HEK293 (cell line): ENCODE measurements at regions not wholly inside any gene's neighbourhood (a gene's known extent, or its start where the extent isn't known, plus 50 kb on each side); places are given as distances from the start of the nearest gene placed in this dataset.
A peak's percentile ranks its signal among the peaks of the same experiment; 100 is the strongest.

Source experiments
- CTCF ChIA-PET: fragments of 350-600 bp; formaldehyde crosslinking; extraction: SDS; loops from one replicate; lab custom pipeline; 2021; ENCODE audit warnings: antibody characterized with exemption; lab: Yijun Ruan, JAX
- POLR2A ChIA-PET: fragments of 300-600 bp; formaldehyde crosslinking; extraction: SDS; loops from one replicate; lab custom pipeline; 2020; ENCODE audit warnings: antibody characterized with exemption, inconsistent platforms; lab: Yijun Ruan, JAX
- H3K27ac ChIP-seq: fragments of 200-500 bp; sonication (Bioruptor generic); 2 replicates; pipeline ENCODE4 v1.5.1; 2014; ENCODE audit warnings: low read depth, low read length, control low read depth, inconsistent platforms; ENCODE audit errors: extremely low read depth
- H3K36me3 ChIP-seq, 2 experiments: fragments of 200-500 bp in 1 of 2; sonication (Bioruptor generic) in 1 of 2; 1 replicate in 1 of 2; 2 replicates in 1 of 2; pipeline ENCODE4 v1.5.1; 2014 to 2017; ENCODE audit warnings: inconsistent platforms in 2 of 2, low read length in 2 of 2; ENCODE audit not compliant: control insufficient read depth in 2 of 2, insufficient read depth in 1 of 2
- H3K4me1 ChIP-seq: fragments of 200-500 bp; sonication (Bioruptor generic); 2 replicates; pipeline ENCODE4 v1.5.1; 2014; ENCODE audit warnings: mild to moderate bottlenecking, low read length, inconsistent platforms; ENCODE audit not compliant: control insufficient read depth, insufficient read depth
- H3K4me3 ChIP-seq: 2 replicates; pipeline ENCODE4 v1.5.1; 2011; ENCODE audit warnings: low read depth, mild to moderate bottlenecking, control low read depth, low read length, moderate library complexity
- H3K9me3 ChIP-seq: fragments of 200-500 bp; sonication (Bioruptor generic); 2 replicates; pipeline ENCODE4 v1.5.1; 2014; ENCODE audit warnings: low read depth, low read length, inconsistent platforms; ENCODE audit not compliant: control insufficient read depth, insufficient read depth
- GLIS1 ChIP-seq: fragments of 450-650 bp; formaldehyde crosslinking; IDR thresholded peaks from 2 replicates; pipeline ENCODE4 v1.5.1; 2016; ENCODE audit warnings: missing biosample characterization, missing genetic modification characterization
- GLIS2 ChIP-seq: fragments of 450-650 bp; formaldehyde crosslinking; IDR thresholded peaks from 2 replicates; pipeline ENCODE4 v1.5.1; 2016; ENCODE audit warnings: missing biosample characterization, missing genetic modification characterization
- SP7 ChIP-seq: fragments of 450-650 bp; formaldehyde crosslinking; IDR thresholded peaks from 2 replicates; pipeline ENCODE4 v1.5.1; 2016; ENCODE audit warnings: missing biosample characterization, missing genetic modification characterization
- ZBTB20 ChIP-seq: fragments of 450-650 bp; formaldehyde crosslinking; IDR thresholded peaks from 2 replicates; pipeline ENCODE4 v1.5.1; 2016; ENCODE audit warnings: missing biosample characterization, missing genetic modification characterization
- ZFHX2 ChIP-seq: fragments of 450-650 bp; formaldehyde crosslinking; conservative IDR thresholded peaks from 2 replicates; pipeline ENCODE4 v1.5.1; 2016; ENCODE audit warnings: missing biosample characterization, missing genetic modification characterization
- ZIC2 ChIP-seq: fragments of 450-650 bp; formaldehyde crosslinking; IDR thresholded peaks from 2 replicates; pipeline ENCODE4 v1.5.1; 2016; ENCODE audit warnings: missing biosample characterization, missing genetic modification characterization
- ZNF248 ChIP-seq: fragments of 450-650 bp; formaldehyde crosslinking; IDR thresholded peaks from 2 replicates; pipeline ENCODE4 v1.5.1; 2017; ENCODE audit warnings: missing biosample characterization, missing genetic modification characterization
- ZNF366 ChIP-seq: fragments of 450-650 bp; formaldehyde crosslinking; conservative IDR thresholded peaks from 2 replicates; pipeline ENCODE4 v1.5.1; 2016; ENCODE audit warnings: missing biosample characterization, missing genetic modification characterization
- ZNF571 ChIP-seq: fragments of 450-650 bp; formaldehyde crosslinking; IDR thresholded peaks from 2 replicates; pipeline ENCODE4 v1.5.0; 2017; ENCODE audit warnings: missing biosample characterization, missing genetic modification characterization
- TF ChIP-seq, protein P1 (sequence below): fragments of 450-650 bp; formaldehyde crosslinking; IDR thresholded peaks from 2 replicates; pipeline ENCODE4 v1.5.1; 2016; ENCODE audit warnings: missing biosample characterization, missing genetic modification characterization
- TF ChIP-seq, protein P2 (sequence below): fragments of 450-650 bp; formaldehyde crosslinking; IDR thresholded peaks from 2 replicates; pipeline ENCODE4 v1.5.1; 2016; ENCODE audit warnings: missing biosample characterization, missing genetic modification characterization
- TF ChIP-seq, protein P3 (sequence below): fragments of 450-650 bp; formaldehyde crosslinking; IDR thresholded peaks from 2 replicates; pipeline ENCODE4 v1.5.1; 2016; ENCODE audit warnings: missing biosample characterization, missing genetic modification characterization
- TF ChIP-seq, protein P4 (sequence below): fragments of 450-650 bp; formaldehyde crosslinking; IDR thresholded peaks from 2 replicates; pipeline ENCODE4 v1.5.1; 2016; ENCODE audit warnings: missing biosample characterization, missing genetic modification characterization

DNA sequence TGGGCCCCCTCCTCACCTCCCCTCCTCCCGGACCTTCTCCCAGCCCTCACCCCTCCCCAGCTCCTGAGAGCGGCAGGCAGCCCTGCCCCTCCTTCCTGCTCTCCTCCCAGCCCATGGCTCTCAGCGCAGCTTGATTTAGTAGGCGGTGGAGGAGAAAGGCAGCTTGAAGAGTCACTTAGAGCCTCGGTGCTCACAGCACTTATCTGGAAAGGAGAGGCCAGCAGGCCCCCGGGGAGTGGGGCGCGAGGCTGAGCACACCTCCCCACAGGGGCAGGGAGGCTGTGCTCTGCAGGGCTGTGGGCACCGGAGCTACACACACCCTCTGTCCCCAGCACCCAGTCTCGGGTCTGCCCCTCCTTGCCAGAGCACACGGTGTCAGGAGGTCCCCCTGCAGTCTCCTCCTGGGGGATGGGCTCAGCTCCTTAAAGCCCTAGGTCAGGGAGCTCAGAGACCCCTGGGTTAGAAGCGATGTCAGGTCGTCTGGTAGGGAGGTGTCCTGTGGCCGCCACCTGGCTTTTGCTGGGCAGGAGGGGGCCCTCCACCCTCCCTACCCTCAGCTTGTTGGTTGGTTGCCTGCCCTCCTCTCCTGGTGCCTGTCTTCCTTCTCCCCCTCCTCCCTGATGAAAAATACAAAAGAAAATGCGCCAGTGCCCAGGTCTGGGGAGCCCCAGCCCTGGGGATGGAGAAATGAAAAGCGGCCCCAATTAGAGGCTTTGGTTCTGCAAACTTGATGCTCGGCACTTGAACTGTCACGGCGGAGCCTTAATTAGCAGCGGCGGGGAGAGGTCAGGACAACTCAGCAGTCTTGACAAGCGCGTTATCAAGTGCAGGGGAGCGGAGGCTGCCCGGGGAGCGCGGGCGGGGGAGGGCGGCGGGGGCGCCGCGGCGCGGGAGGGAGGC, 151.1 kb upstream of the GSE1 start (continued):
- TF ChIP-seq, protein P1, sequence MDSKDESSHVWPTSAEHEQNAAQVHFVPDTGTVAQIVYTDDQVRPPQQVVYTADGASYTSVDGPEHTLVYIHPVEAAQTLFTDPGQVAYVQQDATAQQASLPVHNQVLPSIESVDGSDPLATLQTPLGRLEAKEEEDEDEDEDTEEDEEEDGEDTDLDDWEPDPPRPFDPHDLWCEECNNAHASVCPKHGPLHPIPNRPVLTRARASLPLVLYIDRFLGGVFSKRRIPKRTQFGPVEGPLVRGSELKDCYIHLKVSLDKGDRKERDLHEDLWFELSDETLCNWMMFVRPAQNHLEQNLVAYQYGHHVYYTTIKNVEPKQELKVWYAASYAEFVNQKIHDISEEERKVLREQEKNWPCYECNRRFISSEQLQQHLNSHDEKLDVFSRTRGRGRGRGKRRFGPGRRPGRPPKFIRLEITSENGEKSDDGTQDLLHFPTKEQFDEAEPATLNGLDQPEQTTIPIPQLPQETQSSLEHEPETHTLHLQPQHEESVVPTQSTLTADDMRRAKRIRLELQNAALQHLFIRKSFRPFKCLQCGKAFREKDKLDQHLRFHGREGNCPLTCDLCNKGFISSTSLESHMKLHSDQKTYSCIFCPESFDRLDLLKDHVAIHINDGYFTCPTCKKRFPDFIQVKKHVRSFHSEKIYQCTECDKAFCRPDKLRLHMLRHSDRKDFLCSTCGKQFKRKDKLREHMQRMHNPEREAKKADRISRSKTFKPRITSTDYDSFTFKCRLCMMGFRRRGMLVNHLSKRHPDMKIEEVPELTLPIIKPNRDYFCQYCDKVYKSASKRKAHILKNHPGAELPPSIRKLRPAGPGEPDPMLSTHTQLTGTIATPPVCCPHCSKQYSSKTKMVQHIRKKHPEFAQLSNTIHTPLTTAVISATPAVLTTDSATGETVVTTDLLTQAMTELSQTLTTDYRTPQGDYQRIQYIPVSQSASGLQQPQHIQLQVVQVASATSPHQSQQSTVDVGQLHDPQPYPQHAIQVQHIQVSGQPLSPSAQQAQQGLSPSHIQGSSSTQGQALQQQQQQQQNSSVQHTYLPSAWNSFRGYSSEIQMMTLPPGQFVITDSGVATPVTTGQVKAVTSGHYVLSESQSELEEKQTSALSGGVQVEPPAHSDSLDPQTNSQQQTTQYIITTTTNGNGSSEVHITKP (tag by site-specific recombination), result peak; percentile 56
- TF ChIP-seq ZNF366 (tag by site-specific recombination), result peak; percentile 30; the same call in 1 of the 2 replicates
- TF ChIP-seq GLIS1 (tag by site-specific recombination), result peak; percentile 50
- TF ChIP-seq ZBTB20 (tag by site-specific recombination), result peak; percentile 64; the same call in 1 of the 2 replicates
- TF ChIP-seq, protein P2, sequence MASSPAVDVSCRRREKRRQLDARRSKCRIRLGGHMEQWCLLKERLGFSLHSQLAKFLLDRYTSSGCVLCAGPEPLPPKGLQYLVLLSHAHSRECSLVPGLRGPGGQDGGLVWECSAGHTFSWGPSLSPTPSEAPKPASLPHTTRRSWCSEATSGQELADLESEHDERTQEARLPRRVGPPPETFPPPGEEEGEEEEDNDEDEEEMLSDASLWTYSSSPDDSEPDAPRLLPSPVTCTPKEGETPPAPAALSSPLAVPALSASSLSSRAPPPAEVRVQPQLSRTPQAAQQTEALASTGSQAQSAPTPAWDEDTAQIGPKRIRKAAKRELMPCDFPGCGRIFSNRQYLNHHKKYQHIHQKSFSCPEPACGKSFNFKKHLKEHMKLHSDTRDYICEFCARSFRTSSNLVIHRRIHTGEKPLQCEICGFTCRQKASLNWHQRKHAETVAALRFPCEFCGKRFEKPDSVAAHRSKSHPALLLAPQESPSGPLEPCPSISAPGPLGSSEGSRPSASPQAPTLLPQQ (tag by site-specific recombination), result peak; percentile 10; the same call in 1 of the 2 replicates
- TF ChIP-seq ZNF571 (tag by site-specific recombination), result no peak

DNA sequence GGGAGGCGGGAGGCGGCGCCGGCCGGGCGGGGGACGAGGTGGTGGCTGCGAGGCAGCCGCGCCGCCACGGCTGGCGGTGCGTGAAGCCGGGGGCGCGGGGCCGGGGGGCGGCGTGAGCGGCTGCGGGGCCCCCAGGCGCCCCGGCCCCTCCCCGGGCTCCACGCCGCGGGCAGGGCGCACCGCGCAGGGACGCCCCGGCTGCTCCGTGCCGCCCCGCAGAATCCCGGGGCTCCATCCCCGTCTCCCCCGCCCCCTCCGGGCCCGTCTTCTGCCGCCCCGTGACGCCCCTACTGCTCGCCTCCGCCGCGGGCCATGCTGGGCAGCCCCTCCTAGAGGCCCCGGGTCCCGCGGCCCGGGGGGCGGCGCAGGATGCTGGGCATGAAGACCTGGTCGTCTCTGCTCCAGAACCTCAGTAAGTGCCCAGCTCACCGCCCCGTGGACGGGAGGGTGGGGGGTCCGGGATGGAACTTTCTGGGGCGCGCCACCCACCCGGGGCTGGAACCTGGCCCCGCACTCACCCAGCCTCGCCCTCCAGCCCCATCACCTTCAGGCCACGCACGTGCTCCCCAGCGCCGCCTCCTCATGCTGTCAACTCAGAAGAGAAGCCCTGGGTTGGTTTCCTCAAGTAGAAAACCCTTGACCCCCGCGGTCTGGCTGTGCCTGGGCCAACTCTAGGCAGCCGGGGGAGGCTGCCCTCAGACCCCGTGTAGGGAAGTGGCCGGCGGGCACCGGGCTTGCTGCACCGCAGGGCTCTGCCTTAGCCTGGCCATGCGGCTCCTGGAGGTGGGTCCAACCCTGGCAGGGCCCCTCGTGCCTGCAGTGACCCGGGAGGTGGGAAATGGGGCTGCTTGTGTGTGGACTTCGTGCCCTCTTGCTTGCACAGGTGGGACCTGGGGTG, 150.2 kb upstream of the GSE1 start:
- TF ChIP-seq ZNF248 (tag by site-specific recombination) (no peak), GLIS2 (tag by site-specific recombination) (peak; percentile 24; the same call in 1 of the 2 replicates), ZIC2 (tag by site-specific recombination) (peak; percentile 41), ZFHX2 (0 out of 2 replicates have a peak, but pooled peaks have one; percentile 15), SP7 (0 out of 2 replicates have a peak, but pooled peaks have one; percentile 14)
- TF ChIP-seq, protein P3, sequence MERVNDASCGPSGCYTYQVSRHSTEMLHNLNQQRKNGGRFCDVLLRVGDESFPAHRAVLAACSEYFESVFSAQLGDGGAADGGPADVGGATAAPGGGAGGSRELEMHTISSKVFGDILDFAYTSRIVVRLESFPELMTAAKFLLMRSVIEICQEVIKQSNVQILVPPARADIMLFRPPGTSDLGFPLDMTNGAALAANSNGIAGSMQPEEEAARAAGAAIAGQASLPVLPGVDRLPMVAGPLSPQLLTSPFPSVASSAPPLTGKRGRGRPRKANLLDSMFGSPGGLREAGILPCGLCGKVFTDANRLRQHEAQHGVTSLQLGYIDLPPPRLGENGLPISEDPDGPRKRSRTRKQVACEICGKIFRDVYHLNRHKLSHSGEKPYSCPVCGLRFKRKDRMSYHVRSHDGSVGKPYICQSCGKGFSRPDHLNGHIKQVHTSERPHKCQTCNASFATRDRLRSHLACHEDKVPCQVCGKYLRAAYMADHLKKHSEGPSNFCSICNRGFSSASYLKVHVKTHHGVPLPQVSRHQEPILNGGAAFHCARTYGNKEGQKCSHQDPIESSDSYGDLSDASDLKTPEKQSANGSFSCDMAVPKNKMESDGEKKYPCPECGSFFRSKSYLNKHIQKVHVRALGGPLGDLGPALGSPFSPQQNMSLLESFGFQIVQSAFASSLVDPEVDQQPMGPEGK, result peak; percentile 30; the same call in 1 of the 2 replicates
- TF ChIP-seq, protein P4, sequence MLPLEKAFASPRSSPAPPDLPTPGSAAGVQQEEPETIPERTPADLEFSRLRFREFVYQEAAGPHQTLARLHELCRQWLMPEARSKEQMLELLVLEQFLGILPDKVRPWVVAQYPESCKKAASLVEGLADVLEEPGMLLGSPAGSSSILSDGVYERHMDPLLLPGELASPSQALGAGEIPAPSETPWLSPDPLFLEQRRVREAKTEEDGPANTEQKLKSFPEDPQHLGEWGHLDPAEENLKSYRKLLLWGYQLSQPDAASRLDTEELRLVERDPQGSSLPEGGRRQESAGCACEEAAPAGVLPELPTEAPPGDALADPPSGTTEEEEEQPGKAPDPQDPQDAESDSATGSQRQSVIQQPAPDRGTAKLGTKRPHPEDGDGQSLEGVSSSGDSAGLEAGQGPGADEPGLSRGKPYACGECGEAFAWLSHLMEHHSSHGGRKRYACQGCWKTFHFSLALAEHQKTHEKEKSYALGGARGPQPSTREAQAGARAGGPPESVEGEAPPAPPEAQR (tag by site-specific recombination), result no peak
- Histone ChIP-seq H3K9me3 (no peaks in the 10 kb centered on the region), H3K36me3 (no peaks in the 10 kb centered on the region), H3K4me3 (no peak overlapping the region; the same call in 1 of the 2 replicates), H3K27ac (peak overlapping the region; percentile 50; the same call in 1 of the 2 replicates), H3K4me1 (peaks cover 11% of the 10 kb centered on the region)
- POLR2A ChIA-PET, result interaction anchor here (1.6 to 2.6 kb wide), 2 partner anchors 9 to 95 kb away, joined by 6 to 8 read pairs; no protein-coding TSS in a partner anchor
- CTCF ChIA-PET, result interaction anchor here (3.0 kb wide), 1 partner anchor 42 kb away, joined by 11 read pairs; no protein-coding TSS in a partner anchor
